H1 (cell line): ENCODE measurements at regions not wholly inside any gene's neighbourhood (a gene's known extent, or its start where the extent isn't known, plus 50 kb on each side); places are given as distances from the start of the nearest gene placed in this dataset.

Experiments used
- CTCF ChIA-PET: fragments of 300-600 bp; sonication (Branson Sonifier 250); formaldehyde crosslinking; loops from one replicate; lab custom pipeline; 2021; ENCODE audit not compliant: partially characterized antibody; lab: Charles Lee
- POLR2A ChIA-PET: fragments of 300-600 bp; sonication (Branson Sonifier 250); formaldehyde crosslinking; loops from one replicate; lab custom pipeline; 2021; ENCODE audit warnings: inconsistent platforms; ENCODE audit not compliant: partially characterized antibody; lab: Charles Lee
- DNase-seq, 2 experiments: peaks; one replicate each; pipeline versions ENCODE4 v3.0.0 to v3.0.0-alpha.2; 2010 to 2022; ENCODE audit warnings: low spot score in 2 of 2, low read depth in 1 of 2, mixed read lengths in 1 of 2
- FAIRE-seq: peaks from 2 replicates; lab custom pipeline; 2011; peaks lifted over from hg19 to GRCh38; lab: Jason Lieb, UNC
- H2AFZ ChIP-seq: 2 replicates; pipeline ENCODE4 v1.8.1; 2012; ENCODE audit warnings: low read length, inconsistent platforms
- H2AK5ac ChIP-seq: 2 replicates; pipeline ENCODE4 v1.6.1; 2013; ENCODE audit warnings: low read depth, low read length
- H2BK120ac ChIP-seq: replicated peaks from 2 replicates; pipeline ENCODE3; 2013; ENCODE audit warnings: low read depth, low read length, inconsistent platforms
- H2BK12ac ChIP-seq: 2 replicates; pipeline ENCODE4 v1.6.1; 2013; ENCODE audit warnings: low read depth, low read length
- H2BK15ac ChIP-seq: 2 replicates; pipeline ENCODE4 v1.6.1; 2013; ENCODE audit warnings: low read length
- H2BK20ac ChIP-seq: 2 replicates; pipeline ENCODE4 v1.6.1; 2013; ENCODE audit warnings: low read length
- H2BK5ac ChIP-seq: 2 replicates; pipeline ENCODE4 v1.6.1; 2013; ENCODE audit warnings: low read depth, low read length
- H3K14ac ChIP-seq: 2 replicates; pipeline ENCODE4 v1.6.1; 2013; ENCODE audit warnings: inconsistent platforms; ENCODE audit not compliant: insufficient read length
- H3K18ac ChIP-seq: 2 replicates; pipeline ENCODE4 v1.6.1; 2013; ENCODE audit warnings: low read length; ENCODE audit errors: extremely low read depth
- H3K23ac ChIP-seq: 2 replicates; pipeline ENCODE4 v1.6.1; 2013; ENCODE audit warnings: inconsistent platforms; ENCODE audit not compliant: insufficient read length
- H3K23me2 ChIP-seq: 2 replicates; pipeline ENCODE4 v1.6.1; 2013; ENCODE audit warnings: low read depth, low read length
- H3K27ac ChIP-seq: 2 replicates; pipeline ENCODE4 v1.6.1; 2011; ENCODE audit warnings: low read depth, low read length, inconsistent platforms
- H3K27me3 ChIP-seq, 4 experiments: replicated peaks in 1 of 4; 1 replicate in 1 of 4; 2 replicates in 3 of 4; pipeline versions ENCODE4 v1.6.1 to v1.8.1; 2011 to 2013; ENCODE audit warnings: low read length in 3 of 4, mild to moderate bottlenecking in 3 of 4, inconsistent platforms in 2 of 4, mixed read lengths in 2 of 4, moderate library complexity in 1 of 4; ENCODE audit not compliant: control insufficient read depth in 3 of 4, insufficient read depth in 3 of 4; ENCODE audit errors: extremely low read depth in 1 of 4
- H3K36me3 ChIP-seq, 4 experiments: 2 replicates each; pipeline versions ENCODE4 v1.6.1 to v1.8.1; 2011 to 2013; ENCODE audit warnings: mild to moderate bottlenecking in 4 of 4, low read length in 3 of 4, moderate library complexity in 2 of 4, control low read depth in 1 of 4, inconsistent platforms in 1 of 4; ENCODE audit not compliant: insufficient read depth in 4 of 4, control insufficient read depth in 2 of 4
- H3K4ac ChIP-seq: replicated peaks from 2 replicates; pipeline ENCODE3; 2013; ENCODE audit warnings: low read length, low read depth, mixed read lengths, inconsistent platforms; ENCODE audit not compliant: insufficient read length
- H3K4me1 ChIP-seq, 4 experiments: replicated peaks in 1 of 4; 1 replicate in 1 of 4; 2 replicates in 3 of 4; pipeline versions ENCODE4 v1.6.1 to v1.8.1; 2011 to 2013; ENCODE audit warnings: low read length in 3 of 4, inconsistent platforms in 2 of 4, mixed read lengths in 1 of 4; ENCODE audit not compliant: insufficient read depth in 4 of 4, control insufficient read depth in 3 of 4
- H3K4me2 ChIP-seq, 2 experiments: 2 replicates each; pipeline versions ENCODE4 v1.6.1 to v1.8.1; 2011 to 2013; ENCODE audit warnings: low read depth in 2 of 2, low read length in 2 of 2, control low read depth in 1 of 2, inconsistent platforms in 1 of 2, mild to moderate bottlenecking in 1 of 2; ENCODE audit not compliant: insufficient read depth in 1 of 2
- H3K4me3 ChIP-seq, 4 experiments: fragments of 200-600, 300-600 bp in 1 of 4; sonication (generic), shearing (Covaris generic), sonication (Bioruptor Twin) in 1 of 4; 2 replicates each; pipeline versions ENCODE4 v1.5.1 to v1.8.1; 2011 to 2016; ENCODE audit warnings: low read length in 4 of 4, low read depth in 3 of 4, control low read depth in 2 of 4, inconsistent platforms in 2 of 4, mild to moderate bottlenecking in 2 of 4, mixed read lengths in 1 of 4, moderate library complexity in 1 of 4; ENCODE audit not compliant: insufficient read depth in 2 of 4; ENCODE audit errors: extremely low read depth in 1 of 4
- H3K56ac ChIP-seq: replicated peaks from 2 replicates; pipeline ENCODE3; 2013; ENCODE audit warnings: low read depth, mild to moderate bottlenecking, mixed read lengths, low read length, inconsistent platforms; ENCODE audit not compliant: insufficient read length
- H3K79me1 ChIP-seq: 2 replicates; pipeline ENCODE4 v1.6.1; 2013; ENCODE audit warnings: low read depth, low read length, control low read depth
- H3K79me2 ChIP-seq, 2 experiments: 2 replicates each; pipeline versions ENCODE4 v1.6.1 to v1.8.1; 2012 to 2013; ENCODE audit warnings: low read length in 2 of 2, mild to moderate bottlenecking in 2 of 2, inconsistent platforms in 1 of 2; ENCODE audit not compliant: insufficient read depth in 2 of 2, control insufficient read depth in 1 of 2
- H3K9ac ChIP-seq, 4 experiments: replicated peaks in 1 of 4; 1 replicate in 1 of 4; 2 replicates in 3 of 4; pipeline versions ENCODE4 v1.6.1 to v1.8.1; 2011 to 2013; ENCODE audit warnings: low read depth in 3 of 4, low read length in 3 of 4, control low read depth in 2 of 4, mild to moderate bottlenecking in 2 of 4, moderate library complexity in 2 of 4, inconsistent platforms in 1 of 4; ENCODE audit errors: extremely low read depth in 1 of 4
- H3K9me3 ChIP-seq, 2 experiments: 2 replicates each; pipeline versions ENCODE4 v1.6.1 to v1.8.1; 2012 to 2013; ENCODE audit warnings: mild to moderate bottlenecking in 2 of 2, moderate library complexity in 2 of 2, control low read depth in 1 of 2, inconsistent platforms in 1 of 2, low read depth in 1 of 2, low read length in 1 of 2, mixed read lengths in 1 of 2; ENCODE audit not compliant: insufficient read depth in 2 of 2
- H4K20me1 ChIP-seq, 2 experiments: replicated peaks in 1 of 2; 2 replicates each; pipeline versions ENCODE3 to v1.8.1; 2011 to 2013; ENCODE audit warnings: inconsistent platforms in 2 of 2, low read length in 2 of 2, mild to moderate bottlenecking in 1 of 2; ENCODE audit not compliant: insufficient read depth in 2 of 2, control insufficient read depth in 1 of 2
- H4K5ac ChIP-seq: 2 replicates; pipeline ENCODE4 v1.6.1; 2013; ENCODE audit warnings: low read length, low read depth, mixed read lengths, inconsistent platforms; ENCODE audit not compliant: insufficient read length
- H4K8ac ChIP-seq: 2 replicates; pipeline ENCODE4 v1.8.0; 2013; ENCODE audit warnings: mild to moderate bottlenecking, moderate library complexity, low read length, inconsistent platforms; ENCODE audit not compliant: insufficient read depth; ENCODE audit errors: extremely low read depth
- H4K91ac ChIP-seq: replicated peaks from 2 replicates; pipeline ENCODE3; 2013; ENCODE audit warnings: low read length, mixed read lengths, inconsistent platforms; ENCODE audit not compliant: insufficient read length
- BACH1 ChIP-seq: IDR thresholded peaks from 2 replicates; pipeline ENCODE4 v1.6.1; 2012; ENCODE audit warnings: low read length, improper control_type of control experiment
- BRCA1 ChIP-seq: IDR thresholded peaks from 2 replicates; pipeline ENCODE4 v1.6.1; 2012; ENCODE audit warnings: low read depth, low read length, improper control_type of control experiment
- CEBPB ChIP-seq: IDR thresholded peaks from 2 replicates; pipeline ENCODE4 v1.6.1; 2012; ENCODE audit warnings: low read depth, low read length
- CHD1 ChIP-seq: IDR thresholded peaks from 2 replicates; pipeline ENCODE4 v1.6.1; 2012; ENCODE audit warnings: low read depth, low read length, improper control_type of control experiment
- CHD2 ChIP-seq: IDR thresholded peaks from 2 replicates; pipeline ENCODE4 v1.6.1; 2012; ENCODE audit warnings: low read length, improper control_type of control experiment
- CREB1 ChIP-seq: IDR thresholded peaks from 2 replicates; pipeline ENCODE4 v1.6.1; 2012; ENCODE audit warnings: inconsistent platforms
- CTBP2 ChIP-seq: IDR thresholded peaks from 2 replicates; pipeline ENCODE4 v1.7.0; 2011; ENCODE audit warnings: borderline replicate concordance, mild to moderate bottlenecking, moderate library complexity, mixed read lengths, low read length; ENCODE audit not compliant: insufficient read depth, insufficient read length
- HDAC2 ChIP-seq, 2 experiments: fragments of 300-600 bp in 1 of 2; sonication (generic) in 1 of 2; IDR thresholded peaks; 2 replicates each; pipeline ENCODE4 v1.6.1; 2011 to 2012; ENCODE audit warnings: low read depth in 2 of 2, low read length in 2 of 2, mild to moderate bottlenecking in 2 of 2, moderate library complexity in 2 of 2, borderline replicate concordance in 1 of 2, inconsistent platforms in 1 of 2
- HDAC6 ChIP-seq: IDR thresholded peaks from one replicate; pipeline ENCODE4 v1.7.1; 2012; ENCODE audit warnings: low read depth, mild to moderate bottlenecking, inconsistent platforms, low read length, moderate library complexity
- POLR2A ChIP-seq, 2 experiments: IDR thresholded peaks; 1 replicate in 1 of 2; 2 replicates in 1 of 2; pipeline ENCODE4 v1.6.1; 2011; ENCODE audit warnings: low read depth in 2 of 2, low read length in 2 of 2, mild to moderate bottlenecking in 2 of 2; ENCODE audit errors: control extremely low read depth in 1 of 2
- POLR2AphosphoS5 ChIP-seq: IDR thresholded peaks from 2 replicates; pipeline ENCODE4 v1.6.1; 2011; ENCODE audit warnings: low read depth, low read length
- POU5F1 ChIP-seq: IDR thresholded peaks from 2 replicates; pipeline ENCODE4 v1.6.1; 2011; ENCODE audit warnings: low read depth, mild to moderate bottlenecking, low read length, moderate library complexity
- RBBP5 ChIP-seq: IDR thresholded peaks from 2 replicates; pipeline ENCODE4 v1.7.1; 2012; ENCODE audit warnings: low read depth, mild to moderate bottlenecking, inconsistent platforms, low read length, moderate library complexity, borderline replicate concordance
- TAF1 ChIP-seq: IDR thresholded peaks from 2 replicates; pipeline ENCODE4 v1.6.1; 2011; ENCODE audit warnings: mild to moderate bottlenecking, low read depth, low read length
- YY1 ChIP-seq: IDR thresholded peaks from 2 replicates; pipeline ENCODE4 v1.6.1; 2011; ENCODE audit warnings: low read depth, mild to moderate bottlenecking, low read length
- ZNF274 ChIP-seq: IDR thresholded peaks from 2 replicates; pipeline ENCODE4 v1.7.0; 2012; ENCODE audit warnings: low read length, borderline replicate concordance; ENCODE audit errors: extremely low read depth
- WGBS, 2 experiments: shearing (Covaris generic) in 1 of 2; methylation state at CpG; one replicate each; pipeline versions ENCODE4 v1.1.6 to v1.1.7; 2013 to 2015; ENCODE audit warnings: low lambda C conversion rate in 2 of 2, mixed read lengths in 2 of 2, inconsistent platforms in 1 of 2, low coverage in 1 of 2, missing lambda C conversion rate in 1 of 2; ENCODE audit not compliant: insufficient replicate concordance in 2 of 2, insufficient coverage in 1 of 2, insufficient read length in 1 of 2; ENCODE audit errors: extremely low coverage in 1 of 2, missing lambda C conversion rate in 1 of 2; 5-methylcytosine and 5-hydroxymethylcytosine counted together
- TF ChIP-seq, protein P1 (sequence below): IDR thresholded peaks from 2 replicates; pipeline ENCODE4 v1.6.1; 2011; ENCODE audit warnings: low read depth, mild to moderate bottlenecking, low read length; ENCODE audit not compliant: insufficient read depth

DNA sequence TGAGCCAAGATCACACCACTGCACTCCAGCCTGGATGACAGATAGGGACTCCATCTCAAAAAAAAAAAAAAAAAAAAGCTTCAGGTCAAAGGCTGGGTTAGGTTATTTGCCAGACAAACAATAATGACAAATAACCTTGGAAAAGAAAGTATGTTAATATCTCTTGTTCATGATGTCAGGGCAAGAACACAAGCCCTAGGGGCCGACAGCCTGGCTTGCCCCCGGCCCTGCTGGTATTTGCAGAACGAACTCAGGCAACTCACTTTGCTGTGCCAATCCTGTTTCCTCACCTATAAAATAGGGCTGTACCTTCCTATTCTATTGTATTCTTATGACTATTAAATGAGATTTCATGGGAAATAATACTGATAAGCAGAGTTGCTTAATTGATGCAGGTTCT lies 75.4 kb upstream of the CDC42EP3 start:
- H3K56ac ChIP-seq: no peak overlapping the region
- CTCF ChIA-PET: no interaction called here
- no peak overlapping the region for H2BK120ac ChIP-seq
- H3K23ac ChIP-seq: no peak overlapping the region
- DNase-seq (no peak), FAIRE-seq (no peak)
- POLR2A ChIA-PET: no interaction called here
- no peaks in the 10 kb centered on the region for H4K20me1 ChIP-seq
- no peaks in the 10 kb centered on the region for H3K79me1 ChIP-seq
- H2BK12ac ChIP-seq: no peak overlapping the region
- no peaks in the 10 kb centered on the region for H3K23me2 ChIP-seq
- no peak overlapping the region for H3K14ac ChIP-seq
- no peak overlapping the region for H3K4ac ChIP-seq
- H4K91ac ChIP-seq: no peak overlapping the region
- H3K4me3 ChIP-seq: no peak overlapping the region
- no peaks in the 10 kb centered on the region for H3K9me3 ChIP-seq
- H4K8ac ChIP-seq: no peak overlapping the region
- no peaks in the 10 kb centered on the region for H3K79me2 ChIP-seq
- no peak overlapping the region for H2BK15ac ChIP-seq
- H2BK20ac ChIP-seq: no peak overlapping the region
- H3K18ac ChIP-seq: no peak overlapping the region
- H3K27ac ChIP-seq: no peak overlapping the region
- 97% methylated on average over 3 of the region's 3 CpGs; no CpG with 5 or more reads in 1 of the 2 experiments for WGBS, 2 experiments
- no peak overlapping the region for H3K9ac ChIP-seq
- no peak overlapping the region for H2BK5ac ChIP-seq
- no peak overlapping the region for H2AFZ ChIP-seq
- no peak overlapping the region for H3K4me2 ChIP-seq
- no peaks in the 10 kb centered on the region for H3K27me3 ChIP-seq
- no peak overlapping the region for H4K5ac ChIP-seq
- no peak overlapping the region for H2AK5ac ChIP-seq
- no peaks in the 10 kb centered on the region for H3K4me1 ChIP-seq
- H3K36me3 ChIP-seq: no peaks in the 10 kb centered on the region
- TF ChIP-seq POLR2AphosphoS5 (no peak), BRCA1 (no peak), CTBP2 (no peak), BACH1 (no peak), HDAC6 (no peak), CEBPB (no peak), ZNF274 (no peak), POU5F1 (no peak), POLR2A (IDR thresholded peaks at IDR 0.05; ENCODE audit: control extremely low read depth in 1 of 2, low read depth in 2 of 2, low read length in 2 of 2) (no peak), HDAC2 (IDR thresholded peaks at IDR 0.05; ENCODE audit: borderline replicate concordance in 1 of 2, low read depth in 2 of 2, low read length in 2 of 2) (no peak), YY1 (no peak), RBBP5 (no peak), CHD2 (no peak), CHD1 (no peak), CREB1 (no peak), TAF1 (no peak)
- TF ChIP-seq, protein P1, sequence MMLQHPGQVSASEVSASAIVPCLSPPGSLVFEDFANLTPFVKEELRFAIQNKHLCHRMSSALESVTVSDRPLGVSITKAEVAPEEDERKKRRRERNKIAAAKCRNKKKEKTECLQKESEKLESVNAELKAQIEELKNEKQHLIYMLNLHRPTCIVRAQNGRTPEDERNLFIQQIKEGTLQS: no peak
